Lower leg skin (tissue), 4 donors: ENCODE measurements at regions not wholly inside any gene's neighbourhood (a gene's known extent, or its start where the extent isn't known, plus 50 kb on each side); places are given as distances from the start of the nearest gene placed in this dataset.
"Not testable (repeated sequence)": the region's sequence is repeated elsewhere in the genome, so short reads cannot be mapped to it uniquely, and the experiment has no call there.

Source experiments
- DNase-seq, 2 donors: peaks; one replicate each; pipeline ENCODE4 v3.0.0-alpha.2; 2019; ENCODE audit warnings: low spot score in 2 of 2
- H3K4me3 ChIP-seq: fragments of 200-600 bp; sonication (generic); 2 replicates; pipeline ENCODE4 v1.5.1; 2017; ENCODE audit warnings: mild to moderate bottlenecking, low read depth; ENCODE audit not compliant: poor library complexity, severe bottlenecking
- CTCF ChIP-seq, 3 donors: fragments of 450-650 bp; IDR thresholded peaks; one replicate each; pipeline ENCODE4 v1.5.1; 2016; ENCODE audit warnings: antibody characterized with exemption in 3 of 3, mild to moderate bottlenecking in 3 of 3, moderate library complexity in 2 of 3
- POLR2A ChIP-seq, 2 donors: fragments of 450-650 bp; IDR thresholded peaks; one replicate each; pipeline ENCODE4 v1.6.1; 2016 to 2017; ENCODE audit warnings: antibody characterized with exemption in 2 of 2, mild to moderate bottlenecking in 1 of 2, moderate library complexity in 1 of 2
- WGBS, 2 donors: methylation state at CpG; one replicate each; pipeline ENCODE4 v1.1.5; 2018; 5-methylcytosine and 5-hydroxymethylcytosine counted together
- intact Hi-C: fragments of 100-400 bp; cut with DNase I; formaldehyde crosslinking; loops from one replicate; pipeline ENCODE4 v1.15.0; 2023; ENCODE audit warnings: low total_unique reads

- no peak for DNase-seq
- intact Hi-C loops: no loop called here
- H3K4me3 ChIP-seq: no peak overlapping the region
- TF ChIP-seq POLR2A (IDR thresholded peaks at IDR 0.05) (no peak), CTCF (IDR thresholded peaks at IDR 0.05) (no peak)
- 66 to 69% methylated on average over 5 of the region's 5 CpGs for WGBS, 2 donors
Measured at GRCh38 chr9:71302776-71303175, 181.4 kb upstream of the TRPM3 start.

GRCh38 chr9:71295928-71296327, 174.5 kb upstream of the TRPM3 start:
- H3K4me3 ChIP-seq: no peak overlapping the region
- TF ChIP-seq POLR2A (IDR thresholded peaks at IDR 0.05) (no peak), CTCF (IDR thresholded peaks at IDR 0.05) (no peak)
- no peak for DNase-seq
- intact Hi-C loops: no loop called here
- WGBS, 2 donors: 71% methylated on average over 3 of the region's 3 CpGs

- DNase-seq: no peak
- intact Hi-C loops: no loop called here
- TF ChIP-seq POLR2A (IDR thresholded peaks at IDR 0.05) (no peak), CTCF (IDR thresholded peaks at IDR 0.05) (no peak)
- 82 to 83% methylated on average over 4 of the region's 4 CpGs for WGBS, 2 donors
- no peak overlapping the region for H3K4me3 ChIP-seq
Measured at GRCh38 chr9:71286146-71286545, 164.7 kb upstream of the TRPM3 start.

GRCh38 chr9:71285191-71285656, 163.8 kb upstream of the TRPM3 start:
- peak in 1 of 2 donors; percentile 51 for DNase-seq
- WGBS, 2 donors: 19 to 23% methylated on average over 8 of the region's 8 CpGs
- intact Hi-C loops: no loop called here
- H3K4me3 ChIP-seq: no peak overlapping the region
- TF ChIP-seq POLR2A (IDR thresholded peaks at IDR 0.05) (no peak), CTCF (IDR thresholded peaks at IDR 0.05) (no peak)

GRCh38 chr9:71282116-71282515, 160.7 kb upstream of the TRPM3 start:
- intact Hi-C loops, DNase-seq: not testable (repeated sequence)
- WGBS, 2 donors: 90 to 95% methylated on average over 1 to 2 of the region's 2 CpGs

GRCh38 chr9:71279151-71279739, 157.8 kb upstream of the TRPM3 start:
- TF ChIP-seq CTCF (IDR thresholded peaks at IDR 0.05): no peak
- TF ChIP-seq POLR2A (IDR thresholded peaks at IDR 0.05): no peak
- H3K4me3 ChIP-seq: no peak overlapping the region
- intact Hi-C loops: no loop called here
- no peak for DNase-seq
- WGBS, 2 donors: 74 to 81% methylated on average over 7 of the region's 7 CpGs

More at GRCh38 chr9:71282116-71282515, 160.7 kb upstream of the TRPM3 start:
- H3K4me3 ChIP-seq: not testable (repeated sequence)
